Bone marrow (tissue), 2 donors: ENCODE measurements at regions not wholly inside any gene's neighbourhood (a gene's known extent, or its start where the extent isn't known, plus 50 kb on each side); places are given as distances from the start of the nearest gene placed in this dataset.
A peak's percentile ranks its signal among the peaks of the same experiment; 100 is the strongest.

Experiments used
- DNase-seq, 2 donors: peaks; one replicate each; lab custom pipeline; 2025; lab: John Stamatoyannopoulos, UW

GRCh38 chr9:88326936-88327335 is 61.3 kb upstream of the SPIN1 start:
- DNase-seq = no peak

DNA sequence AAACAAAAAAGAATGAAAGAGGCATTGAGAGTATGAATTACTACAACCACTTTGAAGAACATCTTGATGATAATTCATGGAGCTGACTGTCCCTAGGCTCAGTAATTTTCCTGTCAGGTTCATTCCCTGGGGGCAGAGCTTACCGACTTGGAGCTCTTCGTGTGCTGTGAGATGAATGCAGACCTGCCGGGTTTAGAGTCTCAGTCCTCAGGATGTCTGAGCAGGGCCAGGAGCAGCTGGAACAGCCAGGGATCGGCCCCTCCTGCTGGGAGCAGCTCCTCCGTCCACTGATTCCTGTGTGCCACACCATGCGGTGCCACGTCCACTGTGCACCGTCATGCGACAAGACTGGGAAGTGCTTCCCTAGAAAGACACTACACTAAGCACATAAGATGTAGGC is 62.2 kb upstream of the SPIN1 start:
- DNase-seq = no peak

DNA sequence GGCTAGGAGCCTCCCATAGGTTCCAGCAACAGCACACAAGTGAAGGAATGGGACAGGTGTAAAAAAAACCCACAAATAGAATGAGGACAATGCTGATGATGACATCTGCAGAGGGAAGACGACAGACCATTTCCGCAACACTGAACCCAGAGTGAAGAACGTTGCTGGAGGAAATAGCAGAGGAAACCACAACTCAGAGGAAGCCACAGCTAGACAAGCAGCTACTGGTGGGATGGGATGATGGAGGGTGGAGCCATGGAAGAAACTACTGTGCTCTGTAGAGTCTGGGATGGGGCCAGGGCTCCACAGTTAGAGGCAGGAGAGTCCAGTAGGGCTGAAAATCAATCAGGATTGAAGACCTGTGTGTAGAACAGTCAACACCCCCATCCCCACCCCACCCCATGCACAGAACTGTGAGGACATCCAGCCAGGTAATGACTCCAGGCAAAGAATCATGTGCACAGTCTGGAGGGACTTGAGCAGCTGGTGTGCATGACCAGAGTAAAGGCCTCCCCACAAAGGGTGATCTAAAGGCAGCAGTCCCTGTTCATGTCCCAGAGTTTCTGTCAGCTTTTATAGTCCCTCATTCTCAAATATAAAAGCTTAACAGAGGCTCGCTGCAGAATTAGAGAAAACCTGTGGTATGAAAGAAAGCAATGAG is 65.2 kb upstream of the SPIN1 start:
- DNase-seq = peak in 1 of 2 donors; percentile 81

GRCh38 chr9:88321764-88322163 is 66.5 kb upstream of the SPIN1 start:
- no peak for DNase-seq

- no peak for DNase-seq
Measured at GRCh38 chr9:88320748-88321415, 67.4 kb upstream of the SPIN1 start.

GRCh38 chr9:88319936-88320747 is 68.1 kb upstream of the SPIN1 start:
- no peak for DNase-seq

DNA sequence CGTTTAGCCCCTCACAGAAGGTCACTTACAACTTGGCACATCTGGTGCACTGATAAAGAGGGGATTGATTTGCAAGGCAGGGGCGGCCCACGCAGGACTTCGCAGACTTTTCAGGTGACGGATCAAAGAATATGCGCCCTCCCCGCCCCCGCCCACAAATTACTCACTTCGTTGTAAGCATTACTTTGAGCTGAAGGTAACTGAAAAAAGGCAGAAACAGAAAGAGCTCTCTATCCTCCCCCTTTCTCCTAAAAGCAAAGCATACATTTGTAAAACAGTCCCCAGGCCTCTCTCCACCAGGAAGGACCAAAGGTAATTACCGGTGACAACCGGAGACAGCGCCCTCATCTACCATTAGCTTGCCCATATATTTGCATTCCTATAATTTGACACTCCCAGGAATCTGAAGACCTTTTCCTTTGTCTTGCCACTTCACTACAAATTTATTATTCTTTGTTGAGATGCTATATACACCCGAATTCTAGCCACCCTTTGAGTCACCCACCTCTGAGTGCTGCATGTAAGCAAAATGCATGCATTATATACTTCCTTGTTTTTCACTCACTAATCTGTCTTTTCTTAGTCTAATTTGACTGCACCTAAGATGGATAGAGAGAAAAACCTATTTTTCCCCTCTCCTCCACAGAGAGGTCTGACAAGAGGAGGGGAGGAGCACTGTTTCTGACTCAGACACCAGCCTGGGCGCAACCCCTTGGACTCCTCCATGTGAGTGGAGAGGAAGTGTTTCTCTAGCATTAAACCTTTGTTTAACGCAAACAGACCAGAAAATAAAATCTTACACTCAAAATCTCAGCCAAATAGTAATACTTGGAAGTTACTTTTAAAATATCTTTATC is 74.7 kb upstream of the SPIN1 start:
- no peak for DNase-seq

GRCh38 chr9:88312517-88313103 is 75.6 kb upstream of the SPIN1 start:
- no peak for DNase-seq

DNA sequence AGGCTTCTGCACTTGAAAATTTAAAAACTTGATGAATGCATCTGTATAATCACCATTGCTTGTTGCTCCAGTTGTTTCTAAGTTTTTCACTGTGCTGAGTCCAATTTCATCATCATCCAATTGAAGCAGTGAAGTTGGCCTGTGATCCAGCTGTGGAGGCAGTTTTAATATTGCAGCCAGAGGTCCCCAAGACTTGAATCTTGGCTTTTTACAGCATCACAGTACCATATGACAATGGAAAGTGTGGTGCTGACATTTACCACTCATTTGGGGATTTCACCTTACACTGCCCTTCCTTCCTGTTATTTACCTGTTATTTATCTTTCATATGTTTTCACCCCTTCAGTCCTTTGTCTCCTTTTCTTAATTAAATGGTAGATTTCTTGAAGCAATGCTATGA is 76.2 kb upstream of the SPIN1 start:
- DNase-seq = no peak

- peak in 1 of 2 donors; percentile 55 for DNase-seq
Measured at GRCh38 chr9:88310310-88310980, 77.8 kb upstream of the SPIN1 start.

DNA sequence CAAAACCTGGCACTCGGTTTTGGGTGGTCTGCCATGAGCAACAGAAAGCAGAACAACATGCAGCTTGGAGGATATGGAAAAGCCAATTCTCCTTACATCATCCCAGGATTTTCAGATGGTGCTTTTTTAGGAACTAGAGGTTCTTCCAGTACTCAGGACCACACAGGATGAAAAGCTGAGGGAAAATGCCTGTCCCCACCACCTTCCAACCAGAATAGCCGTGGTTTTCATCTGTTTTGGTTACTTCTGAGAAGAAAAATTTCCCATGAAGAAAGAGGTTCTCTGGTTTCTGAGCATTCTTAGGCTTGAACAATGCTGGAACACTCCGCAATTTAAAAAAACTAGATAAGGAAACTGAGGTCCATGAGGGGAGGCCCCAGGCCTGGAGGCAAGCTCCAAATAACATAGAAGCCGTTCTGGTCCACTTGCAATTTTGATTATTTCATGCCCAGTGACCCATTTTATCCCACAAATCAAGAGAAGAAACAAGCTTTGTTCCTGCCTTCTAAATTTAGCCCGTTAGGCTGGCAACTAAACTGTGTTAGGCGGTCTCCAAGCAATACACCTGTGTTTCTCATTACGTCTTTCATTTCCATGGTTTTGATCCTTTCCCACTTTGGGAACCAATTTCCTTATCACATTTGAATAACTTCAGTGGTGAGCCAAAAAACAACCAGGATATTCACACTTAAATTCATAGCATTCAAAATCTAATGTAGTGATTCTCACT is 79.2 kb upstream of the SPIN1 start:
- no peak for DNase-seq

GRCh38 chr9:88307136-88307535 is 81.1 kb upstream of the SPIN1 start:
- no peak for DNase-seq

DNA sequence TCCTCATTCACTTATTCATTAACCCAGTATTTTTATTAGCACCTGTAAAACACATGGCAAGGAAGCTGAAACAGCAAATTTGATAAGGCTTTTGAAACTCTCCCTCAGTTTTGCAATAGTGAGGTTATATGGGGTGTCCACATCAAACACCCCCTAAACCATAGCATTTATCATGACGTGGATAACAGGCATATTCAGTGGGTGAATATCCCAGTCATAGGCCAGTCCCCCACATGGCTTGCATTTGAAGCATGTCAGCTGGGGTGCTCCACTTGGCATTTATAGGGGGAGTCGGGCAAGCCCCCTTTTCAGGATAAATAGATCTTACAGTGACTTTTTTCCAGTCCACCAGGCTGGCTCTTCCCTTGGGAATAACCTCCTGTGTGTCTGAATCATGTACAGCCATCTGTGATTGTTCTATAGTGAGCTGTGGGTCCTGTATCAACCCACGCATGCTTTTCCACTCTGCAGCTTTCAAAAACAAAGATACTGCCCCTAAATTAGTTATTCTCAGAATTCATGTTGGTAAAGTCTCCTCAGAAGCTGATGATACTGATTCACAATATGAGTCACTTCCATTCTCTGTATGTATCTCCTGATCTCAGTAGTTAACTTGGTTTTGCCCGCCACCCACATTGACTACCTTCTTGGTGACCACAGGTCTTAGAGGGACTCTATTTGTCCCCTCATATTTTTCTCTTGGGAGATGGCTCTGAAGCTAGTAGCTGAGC is 84.4 kb upstream of the SPIN1 start:
- DNase-seq = no peak

- no peak for DNase-seq
Measured at GRCh38 chr9:88302579-88303324, 85.5 kb upstream of the SPIN1 start.

- DNase-seq = no peak
Measured at GRCh38 chr9:88300556-88300955, 87.7 kb upstream of the SPIN1 start.

DNA sequence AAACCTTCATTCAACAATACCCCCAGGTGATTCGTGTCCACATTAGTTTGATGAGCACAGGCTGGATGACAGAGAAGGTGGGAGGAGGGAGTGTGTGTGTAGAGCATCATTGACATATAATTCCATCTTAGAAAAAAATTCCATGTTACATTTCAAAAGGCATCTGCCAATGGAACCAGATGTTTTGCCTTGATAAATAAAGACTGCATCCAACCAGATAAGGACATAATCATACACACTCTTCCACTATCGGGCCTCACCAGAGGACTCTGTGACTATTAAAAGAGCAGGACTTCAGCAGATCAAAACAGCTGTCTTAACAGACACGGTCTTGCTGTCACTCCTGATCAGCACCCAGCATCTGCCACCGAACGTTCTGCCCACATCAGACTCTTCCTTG is 96.4 kb upstream of the SPIN1 start:
- DNase-seq = no peak

GRCh38 chr9:88291056-88291455 is 97.2 kb upstream of the SPIN1 start:
- DNase-seq = no peak

DNA sequence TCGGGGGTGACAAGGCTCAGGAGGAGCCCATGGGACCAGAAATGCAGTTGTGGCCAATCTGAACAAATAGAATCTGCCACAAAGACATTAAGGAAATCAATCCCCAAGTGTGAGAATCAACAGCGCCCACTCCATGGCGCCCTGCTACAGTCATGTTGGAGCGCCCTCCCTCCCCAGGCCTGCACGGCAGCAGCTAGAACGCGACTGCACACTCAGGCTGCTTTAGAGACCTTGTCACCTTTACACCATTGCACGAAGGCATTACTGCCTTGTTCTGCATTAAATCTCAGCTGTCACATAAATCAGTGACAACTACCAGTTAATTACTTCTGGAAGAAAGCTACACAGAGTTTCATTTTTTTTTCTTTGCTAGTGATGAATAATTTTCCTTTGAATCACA is 98.7 kb upstream of the SPIN1 start:
- no peak for DNase-seq

DNA sequence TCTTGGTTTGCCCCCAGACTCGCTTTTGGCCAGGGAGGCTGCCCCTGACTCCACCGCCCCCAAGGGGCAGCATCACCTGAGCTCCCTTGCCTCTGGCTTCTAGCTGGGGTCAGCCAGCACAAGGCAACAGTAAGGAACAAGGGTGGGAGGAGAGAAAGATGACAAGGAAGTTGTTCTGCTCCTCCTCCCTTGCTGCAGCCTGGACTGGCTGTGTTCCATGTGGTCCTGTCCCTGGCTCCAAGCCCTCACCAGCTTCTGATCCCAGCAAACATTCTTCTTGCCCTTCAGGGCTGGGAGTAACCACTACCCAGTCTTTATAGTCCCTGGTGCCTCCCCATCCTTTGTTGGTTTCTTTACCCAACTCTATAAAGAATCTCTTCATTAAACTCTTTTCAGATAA is 100.3 kb upstream of the SPIN1 start:
- no peak for DNase-seq
